HG03135 (cell line): ENCODE measurements at regions not wholly inside any gene's neighbourhood (a gene's known extent, or its start where the extent isn't known, plus 50 kb on each side); places are given as distances from the start of the nearest gene placed in this dataset.

Experiments used
- ATAC-seq: cut with Tn5 transposase; IDR thresholded peaks from one replicate; pipeline ENCODE4 v1.9.1; 2021; ENCODE audit warnings: mild to moderate bottlenecking, moderate library complexity; ENCODE audit not compliant: unreplicated experiment

GRCh38 chr10:10958041-10958440 lies 59.6 kb upstream of the CELF2 start:
- no peak for ATAC-seq

GRCh38 chr10:10959666-10960065 lies 58.0 kb upstream of the CELF2 start:
- ATAC-seq = no peak

- ATAC-seq = no peak
Observed at GRCh38 chr10:10960534-10960933, 57.1 kb upstream of the CELF2 start.

- no peak for ATAC-seq
Observed at GRCh38 chr10:10961072-10961471, 56.6 kb upstream of the CELF2 start.

GRCh38 chr10:10967029-10967428 lies 50.6 kb upstream of the CELF2 start:
- no peak for ATAC-seq

- no peak for ATAC-seq
Observed at GRCh38 chr10:10967581-10968256, 50.0 kb upstream of the CELF2 start.
